ENCODE measurements at regions not wholly inside any gene's neighbourhood (a gene's known extent, or its start where the extent isn't known, plus 50 kb on each side); places are given as distances from the start of the nearest gene placed in this dataset.

- TF ChIP-seq YY1 (IDR thresholded peaks at IDR 0.05; ENCODE audit: low read depth) (no peak), TEAD4 (IDR thresholded peaks at IDR 0.05) (peak; percentile 40; the same call in 1 of the 2 replicates), NFIC (IDR thresholded peaks at IDR 0.05) (peak; percentile 66; the same call in 1 of the 2 replicates)
These were observed 502.5 kb upstream of the ARRDC3 start for GRCh38 chr5:91885291-91886265.

GRCh38 chr5:91884036-91884435 lies 500.9 kb upstream of the ARRDC3 start:
- no peak for TF ChIP-seq FOXM1 (IDR thresholded peaks at IDR 0.05; ENCODE audit: borderline replicate concordance, low read depth)
- no peak for TF ChIP-seq RAD21 (IDR thresholded peaks at IDR 0.05; ENCODE audit: low read depth)
- TF ChIP-seq TEAD4 (IDR thresholded peaks at IDR 0.05): no peak
- no peak for TF ChIP-seq TAF1 (IDR thresholded peaks at IDR 0.05; ENCODE audit: low read depth)
- no peak for TF ChIP-seq NFIC (IDR thresholded peaks at IDR 0.05)
- TF ChIP-seq EGR1 (IDR thresholded peaks at IDR 0.05): no peak
- no peak for TF ChIP-seq USF1 (IDR thresholded peaks at IDR 0.05)
- no peak for TF ChIP-seq CREB1 (IDR thresholded peaks at IDR 0.05; ENCODE audit: low read depth)

GRCh38 chr5:91875196-91875779 lies 492.2 kb upstream of the ARRDC3 start:
- TF ChIP-seq NFIC (IDR thresholded peaks at IDR 0.05) (no peak), ZBTB7A (IDR thresholded peaks at IDR 0.05; ENCODE audit: low read depth) (no peak), TAF1 (IDR thresholded peaks at IDR 0.05; ENCODE audit: low read depth) (no peak), RAD21 (IDR thresholded peaks at IDR 0.05; ENCODE audit: low read depth) (no peak), MAX (IDR thresholded peaks at IDR 0.05) (no peak), FOXM1 (IDR thresholded peaks at IDR 0.05; ENCODE audit: borderline replicate concordance, low read depth) (no peak), EGR1 (IDR thresholded peaks at IDR 0.05) (no peak), YY1 (IDR thresholded peaks at IDR 0.05; ENCODE audit: low read depth) (no peak), TEAD4 (IDR thresholded peaks at IDR 0.05) (no peak), USF1 (IDR thresholded peaks at IDR 0.05) (no peak)
- TF ChIP-seq, protein P1, sequence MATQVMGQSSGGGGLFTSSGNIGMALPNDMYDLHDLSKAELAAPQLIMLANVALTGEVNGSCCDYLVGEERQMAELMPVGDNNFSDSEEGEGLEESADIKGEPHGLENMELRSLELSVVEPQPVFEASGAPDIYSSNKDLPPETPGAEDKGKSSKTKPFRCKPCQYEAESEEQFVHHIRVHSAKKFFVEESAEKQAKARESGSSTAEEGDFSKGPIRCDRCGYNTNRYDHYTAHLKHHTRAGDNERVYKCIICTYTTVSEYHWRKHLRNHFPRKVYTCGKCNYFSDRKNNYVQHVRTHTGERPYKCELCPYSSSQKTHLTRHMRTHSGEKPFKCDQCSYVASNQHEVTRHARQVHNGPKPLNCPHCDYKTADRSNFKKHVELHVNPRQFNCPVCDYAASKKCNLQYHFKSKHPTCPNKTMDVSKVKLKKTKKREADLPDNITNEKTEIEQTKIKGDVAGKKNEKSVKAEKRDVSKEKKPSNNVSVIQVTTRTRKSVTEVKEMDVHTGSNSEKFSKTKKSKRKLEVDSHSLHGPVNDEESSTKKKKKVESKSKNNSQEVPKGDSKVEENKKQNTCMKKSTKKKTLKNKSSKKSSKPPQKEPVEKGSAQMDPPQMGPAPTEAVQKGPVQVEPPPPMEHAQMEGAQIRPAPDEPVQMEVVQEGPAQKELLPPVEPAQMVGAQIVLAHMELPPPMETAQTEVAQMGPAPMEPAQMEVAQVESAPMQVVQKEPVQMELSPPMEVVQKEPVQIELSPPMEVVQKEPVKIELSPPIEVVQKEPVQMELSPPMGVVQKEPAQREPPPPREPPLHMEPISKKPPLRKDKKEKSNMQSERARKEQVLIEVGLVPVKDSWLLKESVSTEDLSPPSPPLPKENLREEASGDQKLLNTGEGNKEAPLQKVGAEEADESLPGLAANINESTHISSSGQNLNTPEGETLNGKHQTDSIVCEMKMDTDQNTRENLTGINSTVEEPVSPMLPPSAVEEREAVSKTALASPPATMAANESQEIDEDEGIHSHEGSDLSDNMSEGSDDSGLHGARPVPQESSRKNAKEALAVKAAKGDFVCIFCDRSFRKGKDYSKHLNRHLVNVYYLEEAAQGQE (IDR thresholded peaks at IDR 0.05; ENCODE audit: low read depth): no peak

- TF ChIP-seq TAF1 (IDR thresholded peaks at IDR 0.05; ENCODE audit: low read depth): no peak
- no peak for TF ChIP-seq USF1 (IDR thresholded peaks at IDR 0.05)
- TF ChIP-seq YY1 (IDR thresholded peaks at IDR 0.05; ENCODE audit: low read depth): no peak
- TF ChIP-seq ZBTB7A (IDR thresholded peaks at IDR 0.05; ENCODE audit: low read depth): no peak
- no peak for TF ChIP-seq NFIC (IDR thresholded peaks at IDR 0.05)
- no peak for TF ChIP-seq RAD21 (IDR thresholded peaks at IDR 0.05; ENCODE audit: low read depth)
- no peak for TF ChIP-seq CREB1 (IDR thresholded peaks at IDR 0.05; ENCODE audit: low read depth)
- TF ChIP-seq CEBPB (IDR thresholded peaks at IDR 0.05): no peak
- TF ChIP-seq TCF12 (IDR thresholded peaks at IDR 0.05; ENCODE audit: low read depth): no peak
- TF ChIP-seq EP300 (IDR thresholded peaks at IDR 0.05; ENCODE audit: borderline replicate concordance): no peak
- TF ChIP-seq EGR1 (IDR thresholded peaks at IDR 0.05): no peak
- no peak for TF ChIP-seq FOXM1 (IDR thresholded peaks at IDR 0.05; ENCODE audit: borderline replicate concordance, low read depth)
- no peak for TF ChIP-seq MAX (IDR thresholded peaks at IDR 0.05)
- no peak for TF ChIP-seq TEAD4 (IDR thresholded peaks at IDR 0.05)
- TF ChIP-seq, protein P1 (IDR thresholded peaks at IDR 0.05; ENCODE audit: low read depth): no peak
These were observed 484.7 kb upstream of the ARRDC3 start for GRCh38 chr5:91867799-91868198.

DNA sequence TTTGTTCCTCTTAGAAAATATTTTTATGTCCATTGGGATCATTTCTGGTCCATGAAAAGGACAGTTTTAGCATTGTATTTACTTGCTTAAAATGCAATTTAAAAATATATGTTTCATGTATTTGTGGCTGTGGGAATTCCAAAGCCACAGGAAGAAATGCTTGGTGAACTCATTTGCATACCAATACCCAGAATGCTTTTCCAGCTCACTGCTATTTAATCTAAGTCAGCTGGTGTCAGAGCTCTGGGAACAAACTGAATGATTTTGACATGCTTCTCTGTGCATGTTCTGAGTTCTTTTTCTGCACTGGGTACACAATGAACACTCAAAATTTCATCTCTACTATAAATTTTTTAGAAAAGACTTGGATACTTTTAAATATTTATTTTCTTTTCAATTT lies 482.8 kb upstream of the ARRDC3 start:
- TF ChIP-seq MAX (IDR thresholded peaks at IDR 0.05): no peak
- no peak for TF ChIP-seq TAF1 (IDR thresholded peaks at IDR 0.05; ENCODE audit: low read depth)
- TF ChIP-seq RAD21 (IDR thresholded peaks at IDR 0.05; ENCODE audit: low read depth): no peak
- TF ChIP-seq, protein P1 (IDR thresholded peaks at IDR 0.05; ENCODE audit: low read depth): no peak
- TF ChIP-seq EGR1 (IDR thresholded peaks at IDR 0.05): no peak
- no peak for TF ChIP-seq EP300 (IDR thresholded peaks at IDR 0.05; ENCODE audit: borderline replicate concordance)
- TF ChIP-seq TEAD4 (IDR thresholded peaks at IDR 0.05): no peak
